Esophagus muscularis mucosa (tissue), 4 donors: ENCODE measurements at regions not wholly inside any gene's neighbourhood (a gene's known extent, or its start where the extent isn't known, plus 50 kb on each side); places are given as distances from the start of the nearest gene placed in this dataset.

Source experiments
- DNase-seq: peaks from one replicate; pipeline ENCODE4 v3.0.0-alpha.2; 2017; ENCODE audit errors: extremely low spot score
- H3K27ac ChIP-seq, 4 donors: fragments of 200-600 bp; sonication (generic); replicated peaks in 1 of 4; 1 replicate in 3 of 4; 2 replicates in 1 of 4; pipeline ENCODE4 v1.5.1; 2016 to 2019; ENCODE audit warnings: mild to moderate bottlenecking in 1 of 4
- H3K27me3 ChIP-seq, 4 donors: fragments of 200-600 bp; sonication (generic); one replicate each; pipeline versions ENCODE4 v1.5.1 to v1.6.0; 2016 to 2019
- H3K36me3 ChIP-seq, 4 donors: fragments of 200-600 bp; sonication (generic); one replicate each; pipeline ENCODE4 v1.5.1; 2016 to 2019
- H3K4me1 ChIP-seq, 4 donors: fragments of 200-600 bp; sonication (generic); one replicate each; pipeline ENCODE4 v1.5.1; 2016 to 2019
- H3K4me3 ChIP-seq, 4 donors: fragments of 200-600 bp; sonication (generic); 1 replicate in 2 of 4; 2 replicates in 2 of 4; pipeline ENCODE4 v1.5.1; 2016 to 2019; ENCODE audit warnings: mild to moderate bottlenecking in 4 of 4, moderate library complexity in 1 of 4
- H3K9me3 ChIP-seq, 4 donors: fragments of 200-600 bp; sonication (generic); 1 replicate in 3 of 4; 2 replicates in 1 of 4; pipeline ENCODE4 v1.5.1; 2016 to 2019
- CTCF ChIP-seq, 3 experiments: fragments of 200-600 bp in 2 of 3; fragments of 450-650 bp in 1 of 3; sonication (generic) in 2 of 3; IDR thresholded peaks; one replicate each; pipeline ENCODE4 v1.5.1; 2017 to 2019; ENCODE audit warnings: antibody characterized with exemption in 3 of 3, mild to moderate bottlenecking in 2 of 3, moderate library complexity in 1 of 3
- EP300 ChIP-seq: sonication (generic); formaldehyde crosslinking; IDR thresholded peaks from one replicate; pipeline ENCODE4 v1.6.1; 2017; ENCODE audit warnings: antibody characterized with exemption
- POLR2A ChIP-seq: fragments of 450-650 bp; IDR thresholded peaks from one replicate; pipeline ENCODE4 v1.6.1; 2017; ENCODE audit warnings: antibody characterized with exemption, moderate library complexity, mild to moderate bottlenecking, low read depth
- POLR2AphosphoS5 ChIP-seq, 2 donors: sonication (generic); formaldehyde crosslinking; IDR thresholded peaks; one replicate each; pipeline ENCODE4 v1.6.1; 2017; ENCODE audit warnings: antibody characterized with exemption in 2 of 2
- WGBS: methylation state at CpG from one replicate; pipeline ENCODE4 v1.1.5; 2018; 5-methylcytosine and 5-hydroxymethylcytosine counted together
- intact Hi-C: fragments of 100-400 bp; cut with DNase I; formaldehyde crosslinking; loops from one replicate; pipeline ENCODE4 v1.15.1; 2023

DNA sequence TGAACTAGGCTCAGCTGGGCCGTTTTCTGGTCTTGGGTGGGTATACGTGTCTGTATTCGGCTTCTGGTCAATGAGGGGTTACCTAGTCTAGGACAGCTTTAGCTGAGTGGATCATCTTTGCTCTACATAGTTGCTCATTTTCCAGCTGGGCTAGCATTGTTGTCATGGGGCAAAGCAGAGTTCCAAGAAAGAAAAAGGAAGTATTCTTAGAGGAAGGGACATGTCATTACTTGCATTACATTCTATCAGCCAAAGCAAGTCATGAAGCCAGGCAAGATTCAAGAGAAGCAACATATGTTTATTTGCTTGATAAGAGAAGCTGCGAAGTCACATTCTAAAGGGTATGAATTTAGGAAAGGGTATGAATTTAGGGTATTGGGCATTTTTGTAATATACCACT, 396.5 kb downstream of the ZNF608 start:
- H3K27ac ChIP-seq, result no peak overlapping the region
- intact Hi-C loops, result no loop called here
- 95% methylated on average over 4 of the region's 4 CpGs for WGBS
- no peaks in the 10 kb centered on the region for H3K9me3 ChIP-seq
- TF ChIP-seq CTCF (IDR thresholded peaks at IDR 0.05), result no peak
- TF ChIP-seq POLR2A, result no peak
- no peak for TF ChIP-seq EP300
- TF ChIP-seq POLR2AphosphoS5 (IDR thresholded peaks at IDR 0.05), result no peak
- no peaks in the 10 kb centered on the region for H3K27me3 ChIP-seq
- no peaks in the 10 kb centered on the region for H3K4me1 ChIP-seq
- H3K4me3 ChIP-seq, result no peak overlapping the region
- no peak for DNase-seq
- no peaks in the 10 kb centered on the region for H3K36me3 ChIP-seq

DNA sequence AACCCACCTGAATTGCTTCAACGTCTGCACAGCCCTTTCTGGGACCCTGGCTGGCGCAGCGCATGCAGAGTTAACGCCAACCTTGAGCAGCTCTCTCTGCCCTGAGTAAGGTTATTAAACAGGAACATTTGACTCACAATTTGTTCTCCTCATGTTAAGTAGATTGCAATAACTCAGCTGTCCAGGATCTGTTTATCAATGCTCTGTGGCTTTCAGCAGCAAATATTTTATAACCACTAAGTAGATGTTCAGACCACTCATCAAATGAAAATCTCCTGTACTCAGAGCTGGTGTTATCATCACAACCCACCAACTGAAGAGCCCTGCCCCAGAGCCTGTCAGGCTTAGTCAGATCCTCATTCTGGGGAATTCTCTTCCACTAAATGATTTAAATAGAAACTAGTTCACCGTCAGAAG, 403.0 kb downstream of the ZNF608 start:
- no peaks in the 10 kb centered on the region for H3K36me3 ChIP-seq
- WGBS, result 80% methylated on average over 5 of the region's 5 CpGs
- H3K27ac ChIP-seq, result peak overlapping the region in 1 of 4 donors; percentile 30
- H3K4me1 ChIP-seq, result peaks cover 23 to 35% (median 30%) of the 10 kb centered on the region in 4 donors
- no peak overlapping the region for H3K4me3 ChIP-seq
- no peaks in the 10 kb centered on the region for H3K27me3 ChIP-seq
- H3K9me3 ChIP-seq, result no peaks in the 10 kb centered on the region
- TF ChIP-seq POLR2A (no peak), CTCF (IDR thresholded peaks at IDR 0.05) (no peak), POLR2AphosphoS5 (IDR thresholded peaks at IDR 0.05) (no peak), EP300 (no peak)
- DNase-seq, result no peak
- intact Hi-C loops, result no loop called here

GRCh38 chr5:124342986-124343385, 403.5 kb downstream of the ZNF608 start:
- TF ChIP-seq CTCF (IDR thresholded peaks at IDR 0.05) (no peak), EP300 (no peak), POLR2A (no peak), POLR2AphosphoS5 (IDR thresholded peaks at IDR 0.05) (no peak)
- Histone ChIP-seq H3K9me3 (no peaks in the 10 kb centered on the region), H3K4me3 (no peak overlapping the region), H3K27ac (peak overlapping the region in 1 of 4 donors; percentile 30), H3K27me3 (no peaks in the 10 kb centered on the region), H3K4me1 (peaks cover 23 to 35% (median 30%) of the 10 kb centered on the region in 4 donors), H3K36me3 (no peaks in the 10 kb centered on the region)
- intact Hi-C loops, result no loop called here
- WGBS, result 52% methylated on average over 1 of the region's 1 CpG
- DNase-seq, result no peak

DNA sequence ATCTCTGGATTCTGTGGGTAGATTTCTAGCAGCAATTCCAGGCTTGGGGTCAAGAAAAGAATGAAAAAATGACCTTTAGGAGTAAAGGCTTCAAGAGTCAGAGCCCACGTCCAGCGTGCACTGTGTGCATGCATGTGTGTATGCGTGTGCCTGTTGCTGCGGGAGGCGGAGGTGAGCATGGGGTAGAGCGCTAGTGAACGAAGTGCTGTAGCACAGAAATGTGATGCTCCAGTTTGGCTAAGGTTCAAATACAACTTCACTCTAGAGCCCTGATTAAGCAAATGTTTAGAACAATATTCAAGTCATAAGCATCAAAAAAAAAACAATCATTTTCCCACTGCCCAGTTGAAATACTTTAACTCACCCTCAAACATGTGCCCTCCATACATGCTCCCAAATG, 403.9 kb downstream of the ZNF608 start:
- peak overlapping the region in 1 of 4 donors; percentile 30 for H3K27ac ChIP-seq
- no peak for DNase-seq
- intact Hi-C loops, result no loop called here
- 89% methylated on average over 7 of the region's 7 CpGs for WGBS
- no peak overlapping the region for H3K4me3 ChIP-seq
- TF ChIP-seq POLR2A (no peak), POLR2AphosphoS5 (IDR thresholded peaks at IDR 0.05) (no peak), CTCF (IDR thresholded peaks at IDR 0.05) (no peak), EP300 (no peak)
- H3K27me3 ChIP-seq, result no peaks in the 10 kb centered on the region
- no peaks in the 10 kb centered on the region for H3K9me3 ChIP-seq
- H3K4me1 ChIP-seq, result peaks cover 23 to 35% (median 30%) of the 10 kb centered on the region in 4 donors
- H3K36me3 ChIP-seq, result no peaks in the 10 kb centered on the region

GRCh38 chr5:124342027-124342471, 404.4 kb downstream of the ZNF608 start:
- peaks cover 23 to 35% (median 30%) of the 10 kb centered on the region in 4 donors for H3K4me1 ChIP-seq
- no peak for DNase-seq
- no peaks in the 10 kb centered on the region for H3K9me3 ChIP-seq
- peak overlapping the region; percentile 19 to 66 (median 33) for H3K27ac ChIP-seq
- 35% methylated on average over 1 of the region's 1 CpG for WGBS
- intact Hi-C loops, result no loop called here
- no peaks in the 10 kb centered on the region for H3K36me3 ChIP-seq
- TF ChIP-seq POLR2AphosphoS5 (IDR thresholded peaks at IDR 0.05), result no peak
- no peak for TF ChIP-seq CTCF (IDR thresholded peaks at IDR 0.05)
- no peak overlapping the region for H3K4me3 ChIP-seq
- H3K27me3 ChIP-seq, result no peaks in the 10 kb centered on the region
